ENCODE measurements at regions not wholly inside any gene's neighbourhood (a gene's known extent, or its start where the extent isn't known, plus 50 kb on each side); places are given as distances from the start of the nearest gene placed in this dataset.

- TF ChIP-seq CTCF (IDR thresholded peaks at IDR 0.05; ENCODE audit: poor library complexity, severe bottlenecking) (no peak), POLR2AphosphoS5 (IDR thresholded peaks at IDR 0.05) (no peak), REST (IDR thresholded peaks at IDR 0.05; ENCODE audit: borderline replicate concordance) (no peak), EZH2 (IDR thresholded peaks at IDR 0.05; ENCODE audit: borderline replicate concordance, insufficient read depth, low read length, poor library complexity, severe bottlenecking) (no peak), RAD21 (conservative IDR thresholded peaks at IDR 0.05) (no peak), SMC3 (conservative IDR thresholded peaks at IDR 0.05; ENCODE audit: poor library complexity) (no peak), TAF1 (IDR thresholded peaks at IDR 0.05; ENCODE audit: low read depth) (no peak), MXI1 (conservative IDR thresholded peaks at IDR 0.05; ENCODE audit: poor library complexity, severe bottlenecking) (no peak), EP300 (conservative IDR thresholded peaks at IDR 0.05; ENCODE audit: poor library complexity, severe bottlenecking) (no peak)
- H4K20me1 ChIP-seq (ENCODE audit: insufficient read depth): no peaks in the 10 kb centered on the region
- H3F3A ChIP-seq (ENCODE audit: insufficient read depth, low read length, poor library complexity, severe bottlenecking): no peaks in the 10 kb centered on the region
- H3K27me3 ChIP-seq (ENCODE audit: insufficient read depth, low read depth, low read length): no peaks in the 10 kb centered on the region
- H3K4me2 ChIP-seq (ENCODE audit: low read length): no peak overlapping the region
- no peaks in the 10 kb centered on the region for H3K36me3 ChIP-seq (ENCODE audit: insufficient read depth, low read length)
- H3K79me2 ChIP-seq (replicated peaks; ENCODE audit: insufficient read depth, low read length): no peaks in the 10 kb centered on the region
- no peaks in the 10 kb centered on the region for H3K9me3 ChIP-seq (ENCODE audit: low read length)
- H3K4me3 ChIP-seq (ENCODE audit: low read length): no peak overlapping the region
- no peaks in the 10 kb centered on the region for H3K9me2 ChIP-seq (ENCODE audit: insufficient read depth, low read length)
- no peak overlapping the region for H3K27ac ChIP-seq (ENCODE audit: low read length)
- no peak overlapping the region for H3K9ac ChIP-seq (ENCODE audit: low read length)
- no peak overlapping the region for H2AFZ ChIP-seq (ENCODE audit: low read depth, low read length)
Measured at GRCh38 chr7:153444641-153445040, 607.6 kb upstream of the DPP6 start.

GRCh38 chr7:153445641-153446040 lies 606.6 kb upstream of the DPP6 start:
- no peaks in the 10 kb centered on the region for H4K20me1 ChIP-seq (ENCODE audit: insufficient read depth)
- no peak overlapping the region for H3K4me3 ChIP-seq (ENCODE audit: low read length)
- no peaks in the 10 kb centered on the region for H3F3A ChIP-seq (ENCODE audit: insufficient read depth, low read length, poor library complexity, severe bottlenecking)
- H3K79me2 ChIP-seq (replicated peaks; ENCODE audit: insufficient read depth, low read length): no peaks in the 10 kb centered on the region
- no peaks in the 10 kb centered on the region for H3K27me3 ChIP-seq (ENCODE audit: insufficient read depth, low read depth, low read length)
- TF ChIP-seq RAD21 (conservative IDR thresholded peaks at IDR 0.05) (no peak), EP300 (conservative IDR thresholded peaks at IDR 0.05; ENCODE audit: poor library complexity, severe bottlenecking) (no peak), REST (IDR thresholded peaks at IDR 0.05; ENCODE audit: borderline replicate concordance) (no peak), EZH2 (IDR thresholded peaks at IDR 0.05; ENCODE audit: borderline replicate concordance, insufficient read depth, low read length, poor library complexity, severe bottlenecking) (no peak)
- H3K27ac ChIP-seq (ENCODE audit: low read length): no peak overlapping the region
- no peaks in the 10 kb centered on the region for H3K36me3 ChIP-seq (ENCODE audit: insufficient read depth, low read length)
- H3K9ac ChIP-seq (ENCODE audit: low read length): no peak overlapping the region
- no peaks in the 10 kb centered on the region for H3K9me2 ChIP-seq (ENCODE audit: insufficient read depth, low read length)
- no peak overlapping the region for H2AFZ ChIP-seq (ENCODE audit: low read depth, low read length)
- H3K9me3 ChIP-seq (ENCODE audit: low read length): no peaks in the 10 kb centered on the region
- H3K4me2 ChIP-seq (ENCODE audit: low read length): no peak overlapping the region
